ENCODE measurements at regions not wholly inside any gene's neighbourhood (a gene's known extent, or its start where the extent isn't known, plus 50 kb on each side); places are given as distances from the start of the nearest gene placed in this dataset.

GRCh38 chr18:44392933-44393332, 287.8 kb upstream of the SETBP1 start:
- TF ChIP-seq CTCF (IDR thresholded peaks at IDR 0.05; ENCODE audit: insufficient read depth, low read length, poor library complexity, severe bottlenecking) (no peak), EZH2phosphoT487 (conservative IDR thresholded peaks at IDR 0.05; ENCODE audit: low read length) (no peak)
- Histone ChIP-seq H3K9ac (ENCODE audit: low read length) (no peak overlapping the region), H4K20me1 (ENCODE audit: low read depth, low read length) (no peaks in the 10 kb centered on the region), H3K36me3 (ENCODE audit: low read length) (no peaks in the 10 kb centered on the region), H3K9me3 (ENCODE audit: insufficient read depth, low read length) (no peaks in the 10 kb centered on the region), H3F3A (ENCODE audit: insufficient read depth) (no peaks in the 10 kb centered on the region), H3K4me3 (ENCODE audit: insufficient read depth, low read length, poor library complexity, severe bottlenecking) (no peak overlapping the region), H3K27ac (ENCODE audit: low read depth, low read length) (no peak overlapping the region), H2AFZ (ENCODE audit: low read depth, low read length, severe bottlenecking) (no peak overlapping the region), H3K79me2 (ENCODE audit: insufficient read depth, low read length) (no peaks in the 10 kb centered on the region), H3K4me2 (ENCODE audit: low read depth, low read length, poor library complexity, severe bottlenecking) (no peak overlapping the region), H3K9me2 (replicated peaks; ENCODE audit: insufficient read depth, low read length) (no peaks in the 10 kb centered on the region), H3K27me3 (ENCODE audit: low read length) (no peaks in the 10 kb centered on the region)

- no peak overlapping the region for H3K4me2 ChIP-seq (ENCODE audit: low read depth, low read length, poor library complexity, severe bottlenecking)
These were observed 287.3 kb upstream of the SETBP1 start for GRCh38 chr18:44393406-44393805.

GRCh38 chr18:44396550-44396949, 284.1 kb upstream of the SETBP1 start:
- Histone ChIP-seq H4K20me1 (ENCODE audit: low read depth, low read length) (no peaks in the 10 kb centered on the region), H3K27me3 (ENCODE audit: low read length) (no peaks in the 10 kb centered on the region), H3F3A (ENCODE audit: insufficient read depth) (no peaks in the 10 kb centered on the region), H3K4me3 (ENCODE audit: insufficient read depth, low read length, poor library complexity, severe bottlenecking) (no peak overlapping the region), H3K4me2 (ENCODE audit: low read depth, low read length, poor library complexity, severe bottlenecking) (no peak overlapping the region), H3K79me2 (ENCODE audit: insufficient read depth, low read length) (no peaks in the 10 kb centered on the region), H3K27ac (ENCODE audit: low read depth, low read length) (no peak overlapping the region), H3K9ac (ENCODE audit: low read length) (no peak overlapping the region), H3K9me3 (ENCODE audit: insufficient read depth, low read length) (no peaks in the 10 kb centered on the region), H2AFZ (ENCODE audit: low read depth, low read length, severe bottlenecking) (no peak overlapping the region), H3K9me2 (replicated peaks; ENCODE audit: insufficient read depth, low read length) (no peaks in the 10 kb centered on the region), H3K36me3 (ENCODE audit: low read length) (no peaks in the 10 kb centered on the region)
- TF ChIP-seq EZH2phosphoT487 (conservative IDR thresholded peaks at IDR 0.05; ENCODE audit: low read length): no peak
- no peak for TF ChIP-seq CTCF (IDR thresholded peaks at IDR 0.05; ENCODE audit: insufficient read depth, low read length, poor library complexity, severe bottlenecking)

More at GRCh38 chr18:44393406-44393805, 287.3 kb upstream of the SETBP1 start:
- H3K9me2 ChIP-seq (replicated peaks; ENCODE audit: insufficient read depth, low read length): no peaks in the 10 kb centered on the region
- H2AFZ ChIP-seq (ENCODE audit: low read depth, low read length, severe bottlenecking): no peak overlapping the region
- H3F3A ChIP-seq (ENCODE audit: insufficient read depth): no peaks in the 10 kb centered on the region
- H3K36me3 ChIP-seq (ENCODE audit: low read length): no peaks in the 10 kb centered on the region
- H3K79me2 ChIP-seq (ENCODE audit: insufficient read depth, low read length): no peaks in the 10 kb centered on the region
- TF ChIP-seq CTCF (IDR thresholded peaks at IDR 0.05; ENCODE audit: insufficient read depth, low read length, poor library complexity, severe bottlenecking): no peak
- TF ChIP-seq EZH2phosphoT487 (conservative IDR thresholded peaks at IDR 0.05; ENCODE audit: low read length): no peak
- H4K20me1 ChIP-seq (ENCODE audit: low read depth, low read length): no peaks in the 10 kb centered on the region
- H3K9ac ChIP-seq (ENCODE audit: low read length): no peak overlapping the region
- H3K27ac ChIP-seq (ENCODE audit: low read depth, low read length): no peak overlapping the region
- no peaks in the 10 kb centered on the region for H3K9me3 ChIP-seq (ENCODE audit: insufficient read depth, low read length)
- no peaks in the 10 kb centered on the region for H3K27me3 ChIP-seq (ENCODE audit: low read length)
- H3K4me3 ChIP-seq (ENCODE audit: insufficient read depth, low read length, poor library complexity, severe bottlenecking): no peak overlapping the region

All from SU-DHL-6 (cell line).